Middle frontal gyrus (tissue), 1 donor: ENCODE measurements at regions not wholly inside any gene's neighbourhood (a gene's known extent, or its start where the extent isn't known, plus 50 kb on each side); places are given as distances from the start of the nearest gene placed in this dataset.
"Not testable (repeated sequence)": the region's sequence is repeated elsewhere in the genome, so short reads cannot be mapped to it uniquely, and the experiment has no call there.

Source experiments
- DNase-seq: peaks from one replicate; pipeline ENCODE4 v3.0.0-alpha.2; 2015; ENCODE audit warnings: low spot score; ENCODE audit errors: extremely low spot score

- DNase-seq: no peak
Observed at GRCh38 chr10:84571146-84571545, 242.8 kb downstream of the CCSER2 start.

GRCh38 chr10:84574102-84574501 is 245.7 kb downstream of the CCSER2 start:
- DNase-seq: no peak

GRCh38 chr10:84581976-84582375 is 253.6 kb downstream of the CCSER2 start:
- no peak for DNase-seq

- DNase-seq: no peak
Observed at GRCh38 chr10:84583501-84583900, 255.1 kb downstream of the CCSER2 start.

- no peak for DNase-seq
Observed at GRCh38 chr10:84587789-84588188, 259.4 kb downstream of the CCSER2 start.

- no peak for DNase-seq
Observed at GRCh38 chr10:84588426-84588825, 260.0 kb downstream of the CCSER2 start.

GRCh38 chr10:84588971-84589370 is 260.6 kb downstream of the CCSER2 start:
- DNase-seq: no peak

GRCh38 chr10:84589526-84590205 is 261.3 kb downstream of the CCSER2 start:
- no peak for DNase-seq

- DNase-seq: no peak
Observed at GRCh38 chr10:84590327-84591193, 262.2 kb downstream of the CCSER2 start.

GRCh38 chr10:84593506-84593905 is 265.1 kb downstream of the CCSER2 start:
- DNase-seq: no peak

GRCh38 chr10:84596585-84596984 is 268.2 kb downstream of the CCSER2 start:
- no peak for DNase-seq

- DNase-seq: no peak
Observed at GRCh38 chr10:84599254-84599653, 270.9 kb downstream of the CCSER2 start.

GRCh38 chr10:84600947-84601346 is 272.6 kb downstream of the CCSER2 start:
- DNase-seq: no peak

- not testable (repeated sequence) for DNase-seq
Observed at GRCh38 chr10:84602543-84602942, 274.2 kb downstream of the CCSER2 start.

- no peak for DNase-seq
Observed at GRCh38 chr10:84603971-84604370, 275.6 kb downstream of the CCSER2 start.

- DNase-seq: no peak
Observed at GRCh38 chr10:84605802-84606201, 277.4 kb downstream of the CCSER2 start.

- no peak for DNase-seq
Observed at GRCh38 chr10:84606428-84606827, 278.0 kb downstream of the CCSER2 start.

- DNase-seq: no peak
Observed at GRCh38 chr10:84607044-84607443, 278.7 kb downstream of the CCSER2 start.

GRCh38 chr10:84607523-84607922 is 279.1 kb downstream of the CCSER2 start:
- DNase-seq: no peak

GRCh38 chr10:84608126-84608525 is 279.7 kb downstream of the CCSER2 start:
- no peak for DNase-seq

GRCh38 chr10:84613336-84614021 is 285.1 kb downstream of the CCSER2 start:
- DNase-seq: peak; percentile 24
